Kidney (tissue), 13 donors: ENCODE measurements at regions not wholly inside any gene's neighbourhood (a gene's known extent, or its start where the extent isn't known, plus 50 kb on each side); places are given as distances from the start of the nearest gene placed in this dataset.

Experiments
- DNase-seq, 5 donors: peaks; one replicate each; pipeline ENCODE4 v3.0.0-alpha.2; 2013 to 2020
- FAIRE-seq: peaks from 2 replicates; lab custom pipeline; 2012; peaks lifted over from hg19 to GRCh38; lab: Jason Lieb, UNC
- H3K27ac ChIP-seq, 2 donors: one replicate each; pipeline ENCODE4 v1.7.0; 2013; ENCODE audit warnings: low read depth in 2 of 2, low read length in 2 of 2, inconsistent platforms in 1 of 2
- H3K27me3 ChIP-seq: one replicate; pipeline ENCODE4 v1.7.1; 2013; ENCODE audit warnings: low read length, inconsistent platforms; ENCODE audit not compliant: control insufficient read depth, insufficient read depth
- H3K36me3 ChIP-seq, 3 donors: one replicate each; pipeline versions ENCODE4 v1.7.0 to v1.7.1; 2013; ENCODE audit warnings: low read length in 3 of 3, control low read depth in 1 of 3, inconsistent platforms in 1 of 3; ENCODE audit not compliant: insufficient read depth in 3 of 3, control insufficient read depth in 2 of 3
- H3K4me1 ChIP-seq, 3 donors: one replicate each; pipeline versions ENCODE4 v1.7.0 to v1.7.1; 2013; ENCODE audit warnings: low read length in 3 of 3, inconsistent platforms in 1 of 3, low read depth in 1 of 3; ENCODE audit not compliant: control insufficient read depth in 2 of 3, insufficient read depth in 2 of 3
- H3K4me3 ChIP-seq, 3 donors: one replicate each; pipeline versions ENCODE4 v1.7.0 to v1.8.1; 2013; ENCODE audit warnings: low read length in 3 of 3, control low read depth in 1 of 3, inconsistent platforms in 1 of 3
- H3K9ac ChIP-seq, 3 donors: one replicate each; pipeline versions ENCODE4 v1.7.0 to v1.7.1; 2013; ENCODE audit warnings: low read length in 3 of 3, control low read depth in 1 of 3, inconsistent platforms in 1 of 3
- H3K9me3 ChIP-seq, 3 donors: one replicate each; pipeline versions ENCODE4 v1.7.0 to v1.7.1; 2013; ENCODE audit warnings: low read length in 3 of 3, control low read depth in 1 of 3, inconsistent platforms in 1 of 3; ENCODE audit not compliant: control insufficient read depth in 2 of 3, insufficient read depth in 1 of 3
- CTCF ChIP-seq: IDR thresholded peaks from 3 replicates; pipeline ENCODE4 v1.5.1; 2012; ENCODE audit warnings: mild to moderate bottlenecking, moderate library complexity, borderline replicate concordance; ENCODE audit not compliant: insufficient read depth; ENCODE audit errors: extremely low read depth
- intact Hi-C: fragments of 100-400 bp; cut with DNase I; formaldehyde crosslinking; loops from one replicate; pipeline ENCODE4 v1.11.1; 2022
- donor health status: control.
- donor health status: control.
- donor health status: control.
- donor health status: control.
- donor health status: control.
- donor health status: DM: yes; HTN: yes; CAD: no.
- donor health status: Normal renal cell carcinoma (clear cell type).

GRCh38 chr2:188784269-188784762 lies 189.9 kb upstream of the COL3A1 start:
- DNase-seq: no peak
- no peak overlapping the region for H3K27ac ChIP-seq
- intact Hi-C loops: no loop called here
- FAIRE-seq: peak; percentile 53
- H3K36me3 ChIP-seq: no peaks in the 10 kb centered on the region
- no peaks in the 10 kb centered on the region for H3K27me3 ChIP-seq
- no peaks in the 10 kb centered on the region for H3K4me1 ChIP-seq
- no peaks in the 10 kb centered on the region for H3K9me3 ChIP-seq
- TF ChIP-seq CTCF: no peak
- no peak overlapping the region for H3K4me3 ChIP-seq
- no peak overlapping the region for H3K9ac ChIP-seq

DNA sequence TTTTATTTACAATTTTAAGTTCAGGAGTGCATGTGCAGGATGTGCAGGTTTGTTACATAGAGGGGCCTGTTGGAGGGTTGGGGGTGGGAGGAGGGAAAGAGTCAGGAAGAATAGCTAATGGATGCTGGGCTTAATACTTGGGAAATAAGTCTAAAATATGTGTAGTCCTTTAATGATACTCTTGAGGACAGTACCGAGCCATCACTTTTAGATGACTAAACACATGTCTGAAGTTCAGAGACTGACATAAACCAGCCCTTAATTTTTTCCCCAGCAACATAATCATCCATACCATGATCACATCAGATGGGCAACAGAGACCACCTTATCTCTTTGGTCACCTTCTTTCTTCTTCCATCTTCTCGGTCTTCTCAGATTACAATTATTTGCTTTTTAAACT lies 189.1 kb upstream of the COL3A1 start:
- intact Hi-C loops: no loop called here
- Histone ChIP-seq H3K9me3 (no peaks in the 10 kb centered on the region), H3K27me3 (no peaks in the 10 kb centered on the region), H3K4me1 (no peaks in the 10 kb centered on the region), H3K27ac (no peak overlapping the region), H3K36me3 (no peaks in the 10 kb centered on the region), H3K4me3 (no peak overlapping the region), H3K9ac (no peak overlapping the region)
- no peak for FAIRE-seq
- DNase-seq: no peak
- no peak for TF ChIP-seq CTCF

GRCh38 chr2:188785490-188785889 lies 188.7 kb upstream of the COL3A1 start:
- no peaks in the 10 kb centered on the region for H3K9me3 ChIP-seq
- H3K27ac ChIP-seq: no peak overlapping the region
- H3K4me3 ChIP-seq: no peak overlapping the region
- no peak overlapping the region for H3K9ac ChIP-seq
- no peak for DNase-seq
- no peaks in the 10 kb centered on the region for H3K36me3 ChIP-seq
- no peaks in the 10 kb centered on the region for H3K27me3 ChIP-seq
- no peaks in the 10 kb centered on the region for H3K4me1 ChIP-seq
- intact Hi-C loops: no loop called here
- TF ChIP-seq CTCF: no peak
- FAIRE-seq: no peak

GRCh38 chr2:188786368-188786841 lies 187.8 kb upstream of the COL3A1 start:
- Histone ChIP-seq H3K27ac (peak overlapping the region in 1 of 2 donors; percentile 37), H3K9me3 (no peaks in the 10 kb centered on the region), H3K4me1 (no peaks in the 10 kb centered on the region), H3K27me3 (no peaks in the 10 kb centered on the region), H3K36me3 (no peaks in the 10 kb centered on the region), H3K9ac (no peak overlapping the region), H3K4me3 (peak overlapping the region in 1 of 3 donors; percentile 3)
- intact Hi-C loops: no loop called here
- no peak for FAIRE-seq
- no peak for TF ChIP-seq CTCF
- DNase-seq: no peak
